GM12878 (cell line): ENCODE measurements at regions not wholly inside any gene's neighbourhood (a gene's known extent, or its start where the extent isn't known, plus 50 kb on each side); places are given as distances from the start of the nearest gene placed in this dataset.

Experiments
- ATAC-seq: fragments of 200-7000 bp; cut with Tn5 transposase; 3 replicates; pipeline ENCODE4 v1.9.1; 2020; ENCODE audit warnings: mild to moderate bottlenecking, moderate library complexity
- BruUV-seq: library from RNA; stranded (reverse); fragments of 400-500 nt; replicated peaks from 2 replicates; lab custom pipeline; 2021; lab: Mats Ljungman, UMichigan
- CTCF ChIA-PET: fragments of 300-600 bp; sonication (Branson Sonifier 250); formaldehyde crosslinking; extraction: SDS; loops from one replicate; lab custom pipeline; 2021; ENCODE audit warnings: inconsistent platforms; lab: Yijun Ruan, JAX
- POLR2A ChIA-PET: fragments of 350-600 bp; formaldehyde crosslinking; extraction: SDS; loops from one replicate; lab custom pipeline; 2021; ENCODE audit warnings: inconsistent platforms; lab: Charles Lee
- RAD21 ChIA-PET: fragments of 300-600 bp; sonication (Branson Sonifier 250); formaldehyde crosslinking; loops from one replicate; lab custom pipeline; 2023; ENCODE audit warnings: antibody characterized with exemption; ENCODE audit not compliant: unreplicated experiment; lab: Charles Lee
- SMC1A ChIA-PET: fragments of 300-600 bp; sonication (Branson Sonifier 250); formaldehyde crosslinking; loops from one replicate; lab custom pipeline; 2023; ENCODE audit not compliant: unreplicated experiment, uncharacterized antibody; lab: Charles Lee
- DNase-seq: peaks from one replicate; pipeline ENCODE4 v3.0.0-alpha.2; 2011; ENCODE audit warnings: low read depth, low spot score
- FAIRE-seq: peaks from 3 replicates; lab custom pipeline; 2011; peaks lifted over from hg19 to GRCh38; lab: Jason Lieb, UNC
- H2AFZ ChIP-seq: 2 replicates; pipeline ENCODE4 v1.6.0; 2011; ENCODE audit warnings: low read depth, low read length, control low read depth; ENCODE audit not compliant: control insufficient read depth
- H3K27ac ChIP-seq: 2 replicates; pipeline ENCODE4 v1.5.1; 2011; ENCODE audit warnings: control low read depth; ENCODE audit not compliant: control insufficient read depth, insufficient read depth
- H3K27me3 ChIP-seq, 2 experiments: replicated peaks in 1 of 2; 2 replicates each; pipeline versions ENCODE4 v1.6.0 to v1.6.1; 2011; ENCODE audit warnings: low read length in 1 of 2; ENCODE audit not compliant: control insufficient read depth in 2 of 2, insufficient read depth in 2 of 2
- H3K36me3 ChIP-seq, 2 experiments: 2 replicates each; pipeline ENCODE4 v1.5.1; 2011; ENCODE audit warnings: low read length in 1 of 2; ENCODE audit not compliant: control insufficient read depth in 2 of 2, insufficient read depth in 2 of 2
- H3K4me1 ChIP-seq: 2 replicates; pipeline ENCODE4 v1.6.1; 2011; ENCODE audit warnings: mild to moderate bottlenecking, low read length, moderate library complexity, mixed read lengths; ENCODE audit not compliant: control insufficient read depth, insufficient read depth
- H3K4me2 ChIP-seq: 2 replicates; pipeline ENCODE4 v1.6.0; 2011; ENCODE audit warnings: control low read depth; ENCODE audit not compliant: control insufficient read depth, insufficient read depth
- H3K4me3 ChIP-seq: fragments of 200-600 bp; sonication (generic); 2 replicates; pipeline ENCODE4 v1.5.1; 2016
- H3K79me2 ChIP-seq: 2 replicates; pipeline ENCODE4 v1.6.0; 2011; ENCODE audit warnings: low read length; ENCODE audit not compliant: control insufficient read depth, insufficient read depth
- H3K9ac ChIP-seq: 2 replicates; pipeline ENCODE4 v1.8.0; 2011; ENCODE audit warnings: low read length, control low read depth, mixed read lengths; ENCODE audit not compliant: control insufficient read depth, insufficient read depth
- H3K9me3 ChIP-seq: replicated peaks from 3 replicates; pipeline ENCODE4 v1.5.1; 2011; ENCODE audit warnings: mild to moderate bottlenecking, low read length; ENCODE audit not compliant: control insufficient read depth, insufficient read depth
- H4K20me1 ChIP-seq: 2 replicates; pipeline ENCODE4 v1.6.0; 2011; ENCODE audit not compliant: control insufficient read depth, insufficient read depth
- BHLHE40 ChIP-seq, 2 experiments: fragments of 450-650 bp in 1 of 2; IDR thresholded peaks; 2 replicates each; pipeline ENCODE4 v1.6.1; 2011 to 2017; ENCODE audit warnings: low read depth in 2 of 2, borderline replicate concordance in 1 of 2, improper control_type of control experiment in 1 of 2, low read length in 1 of 2, mild to moderate bottlenecking in 1 of 2
- BRCA1 ChIP-seq: IDR thresholded peaks from 2 replicates; pipeline ENCODE4 v1.6.1; 2011; ENCODE audit warnings: low read depth, low read length, improper control_type of control experiment
- MXI1 ChIP-seq: fragments of 150-350 bp; IDR thresholded peaks from 2 replicates; pipeline ENCODE4 v1.6.1; 2011; ENCODE audit warnings: low read depth, mild to moderate bottlenecking, inconsistent platforms, low read length, improper control_type of control experiment
- NFYA ChIP-seq: IDR thresholded peaks from 2 replicates; pipeline ENCODE4 v1.6.1; 2011; ENCODE audit warnings: low read depth, mild to moderate bottlenecking, low read length, improper control_type of control experiment, borderline replicate concordance
- SP1 ChIP-seq: IDR thresholded peaks from one replicate; pipeline ENCODE4 v1.6.1; 2011; ENCODE audit warnings: low read depth, low read length
- SREBF1 ChIP-seq: IDR thresholded peaks from 2 replicates; pipeline ENCODE4 v1.6.1; 2012; ENCODE audit warnings: mild to moderate bottlenecking, low read length
- SUPT20H ChIP-seq: IDR thresholded peaks from 2 replicates; pipeline ENCODE4 v1.6.1; 2011; ENCODE audit warnings: low read depth, mild to moderate bottlenecking, low read length, moderate library complexity, borderline replicate concordance; ENCODE audit not compliant: control insufficient read depth
- ZNF24 ChIP-seq: fragments of 450-650 bp; IDR thresholded peaks from 2 replicates; pipeline ENCODE4 v1.6.1; 2017; ENCODE audit warnings: antibody characterized with exemption, mild to moderate bottlenecking
- WGBS: methylation state at CpG from one replicate; pipeline ENCODE4 v1.1.6; 2016; ENCODE audit warnings: low lambda C conversion rate; ENCODE audit not compliant: insufficient replicate concordance, insufficient coverage; ENCODE audit errors: missing lambda C conversion rate; 5-methylcytosine and 5-hydroxymethylcytosine counted together
- in situ Hi-C: fragments of 300-500 bp; cut with MboI; formaldehyde crosslinking; loops from 9 replicates; pipeline ENCODE4 v1.14.3; 2018; ENCODE audit warnings: mixed read lengths
- intact Hi-C: fragments of 100-400 bp; cut with micrococcal nuclease; formaldehyde crosslinking; loops from one replicate; pipeline ENCODE4 v1.14.2; 2022; ENCODE audit not compliant: unreplicated experiment
- TF ChIP-seq, protein P1 (sequence below): IDR thresholded peaks from 2 replicates; pipeline ENCODE4 v1.6.1; 2012; ENCODE audit warnings: low read depth, low read length, improper control_type of control experiment
- TF ChIP-seq, protein P2 (sequence below): fragments of 450-650 bp; IDR thresholded peaks from 2 replicates; pipeline ENCODE4 v1.6.1; 2017; ENCODE audit warnings: antibody characterized with exemption, mild to moderate bottlenecking, moderate library complexity
- TF ChIP-seq, protein P3 (sequence below): fragments of 450-650 bp; IDR thresholded peaks from 2 replicates; pipeline ENCODE4 v1.6.1; 2014; ENCODE audit warnings: mild to moderate bottlenecking

DNA sequence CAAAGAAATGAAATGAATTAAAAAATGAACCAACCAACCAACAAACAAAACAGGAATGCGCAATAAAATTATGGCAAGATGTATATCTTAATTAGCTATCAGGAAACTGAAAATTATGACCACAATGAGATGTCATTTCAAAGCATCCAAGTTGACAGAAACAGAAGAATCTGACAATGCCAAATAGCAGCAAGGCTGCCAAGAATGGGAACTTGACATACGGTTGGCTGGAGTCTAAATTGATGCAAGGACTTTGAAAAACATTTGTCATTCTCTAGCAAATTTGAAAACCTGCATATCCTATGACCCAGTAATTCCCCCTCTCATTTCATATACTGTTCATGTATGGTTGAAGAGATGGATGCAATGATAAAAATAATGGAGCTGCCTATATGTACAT, 1262.6 kb downstream of the TBC1D22A start:
- no peak for ATAC-seq
- SMC1A ChIA-PET, result no interaction called here
- WGBS, result 42% methylated on average over 2 of the region's 2 CpGs
- Histone ChIP-seq H3K9me3 (no peaks in the 10 kb centered on the region; the same call in 2 of the 3 replicates), H4K20me1 (no peaks in the 10 kb centered on the region), H2AFZ (no peak overlapping the region), H3K27ac (no peak overlapping the region), H3K4me2 (no peak overlapping the region), H3K4me1 (no peaks in the 10 kb centered on the region), H3K4me3 (no peak overlapping the region), H3K36me3 (no peaks in the 10 kb centered on the region), H3K9ac (no peak overlapping the region), H3K27me3 (no peaks in the 10 kb centered on the region), H3K79me2 (no peaks in the 10 kb centered on the region)
- RAD21 ChIA-PET, result no interaction called here
- POLR2A ChIA-PET, result no interaction called here
- in situ Hi-C loops (no loop called here), intact Hi-C loops (no loop called here)
- FAIRE-seq, result no peak
- BruUV-seq, result no TSS peak
- CTCF ChIA-PET, result no interaction called here
- DNase-seq, result no peak
- TF ChIP-seq SREBF1 (no peak), ZNF24 (no peak), SUPT20H (no peak), NFYA (no peak), BRCA1 (no peak), BHLHE40 (IDR thresholded peaks at IDR 0.05; ENCODE audit: borderline replicate concordance in 1 of 2, low read depth in 2 of 2, low read length in 1 of 2) (no peak), SP1 (no peak), MXI1 (no peak)
- TF ChIP-seq, protein P1, sequence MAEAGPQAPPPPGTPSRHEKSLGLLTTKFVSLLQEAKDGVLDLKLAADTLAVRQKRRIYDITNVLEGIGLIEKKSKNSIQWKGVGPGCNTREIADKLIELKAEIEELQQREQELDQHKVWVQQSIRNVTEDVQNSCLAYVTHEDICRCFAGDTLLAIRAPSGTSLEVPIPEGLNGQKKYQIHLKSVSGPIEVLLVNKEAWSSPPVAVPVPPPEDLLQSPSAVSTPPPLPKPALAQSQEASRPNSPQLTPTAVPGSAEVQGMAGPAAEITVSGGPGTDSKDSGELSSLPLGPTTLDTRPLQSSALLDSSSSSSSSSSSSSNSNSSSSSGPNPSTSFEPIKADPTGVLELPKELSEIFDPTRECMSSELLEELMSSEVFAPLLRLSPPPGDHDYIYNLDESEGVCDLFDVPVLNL, result no peak
- TF ChIP-seq, protein P2, sequence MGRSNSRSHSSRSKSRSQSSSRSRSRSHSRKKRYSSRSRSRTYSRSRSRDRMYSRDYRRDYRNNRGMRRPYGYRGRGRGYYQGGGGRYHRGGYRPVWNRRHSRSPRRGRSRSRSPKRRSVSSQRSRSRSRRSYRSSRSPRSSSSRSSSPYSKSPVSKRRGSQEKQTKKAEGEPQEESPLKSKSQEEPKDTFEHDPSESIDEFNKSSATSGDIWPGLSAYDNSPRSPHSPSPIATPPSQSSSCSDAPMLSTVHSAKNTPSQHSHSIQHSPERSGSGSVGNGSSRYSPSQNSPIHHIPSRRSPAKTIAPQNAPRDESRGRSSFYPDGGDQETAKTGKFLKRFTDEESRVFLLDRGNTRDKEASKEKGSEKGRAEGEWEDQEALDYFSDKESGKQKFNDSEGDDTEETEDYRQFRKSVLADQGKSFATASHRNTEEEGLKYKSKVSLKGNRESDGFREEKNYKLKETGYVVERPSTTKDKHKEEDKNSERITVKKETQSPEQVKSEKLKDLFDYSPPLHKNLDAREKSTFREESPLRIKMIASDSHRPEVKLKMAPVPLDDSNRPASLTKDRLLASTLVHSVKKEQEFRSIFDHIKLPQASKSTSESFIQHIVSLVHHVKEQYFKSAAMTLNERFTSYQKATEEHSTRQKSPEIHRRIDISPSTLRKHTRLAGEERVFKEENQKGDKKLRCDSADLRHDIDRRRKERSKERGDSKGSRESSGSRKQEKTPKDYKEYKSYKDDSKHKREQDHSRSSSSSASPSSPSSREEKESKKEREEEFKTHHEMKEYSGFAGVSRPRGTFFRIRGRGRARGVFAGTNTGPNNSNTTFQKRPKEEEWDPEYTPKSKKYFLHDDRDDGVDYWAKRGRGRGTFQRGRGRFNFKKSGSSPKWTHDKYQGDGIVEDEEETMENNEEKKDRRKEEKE, result no peak
- TF ChIP-seq, protein P3, sequence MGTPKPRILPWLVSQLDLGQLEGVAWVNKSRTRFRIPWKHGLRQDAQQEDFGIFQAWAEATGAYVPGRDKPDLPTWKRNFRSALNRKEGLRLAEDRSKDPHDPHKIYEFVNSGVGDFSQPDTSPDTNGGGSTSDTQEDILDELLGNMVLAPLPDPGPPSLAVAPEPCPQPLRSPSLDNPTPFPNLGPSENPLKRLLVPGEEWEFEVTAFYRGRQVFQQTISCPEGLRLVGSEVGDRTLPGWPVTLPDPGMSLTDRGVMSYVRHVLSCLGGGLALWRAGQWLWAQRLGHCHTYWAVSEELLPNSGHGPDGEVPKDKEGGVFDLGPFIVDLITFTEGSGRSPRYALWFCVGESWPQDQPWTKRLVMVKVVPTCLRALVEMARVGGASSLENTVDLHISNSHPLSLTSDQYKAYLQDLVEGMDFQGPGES, result no peak
